ENCODE measurements at regions not wholly inside any gene's neighbourhood (a gene's known extent, or its start where the extent isn't known, plus 50 kb on each side); places are given as distances from the start of the nearest gene placed in this dataset.

DNA sequence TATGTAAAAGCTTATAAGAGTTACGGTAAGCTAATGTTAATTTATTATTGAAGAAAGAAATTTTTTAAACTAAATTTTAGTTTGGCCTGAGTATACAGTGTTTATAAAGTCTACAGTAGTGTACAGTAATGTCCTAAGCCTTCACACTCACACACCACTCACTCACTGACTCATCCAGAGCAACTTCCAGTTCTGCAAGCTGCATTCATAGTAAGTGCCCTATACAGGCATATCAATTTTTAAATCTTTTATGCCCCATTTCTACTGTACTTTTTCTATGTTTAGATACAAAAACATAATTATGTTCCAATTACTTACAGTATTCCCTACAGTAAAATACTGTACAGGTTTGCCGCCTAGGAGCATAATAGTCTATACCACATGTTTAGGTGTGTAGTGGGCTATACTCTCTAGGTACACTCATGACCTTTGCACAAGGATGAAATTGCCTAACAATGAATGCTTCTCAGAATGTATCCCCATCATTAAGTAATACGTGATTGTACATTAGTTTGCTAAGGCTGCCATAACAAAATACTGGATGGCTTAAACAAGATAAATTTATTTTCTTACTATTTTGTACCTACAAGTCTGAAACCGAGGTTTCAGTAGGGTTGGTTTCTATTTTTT is 333.8 kb upstream of the PCDH7 start:
- DNase-seq = no peak

GRCh38 chr4:30395902-30396301 is 324.3 kb upstream of the PCDH7 start:
- ATAC-seq = no peak
- intact Hi-C loops (cut with micrococcal nuclease) = no loop called here
- no peak for DNase-seq

More for the DNA sequence above, 333.8 kb upstream of the PCDH7 start:
- intact Hi-C loops (cut with micrococcal nuclease) = no loop called here
- ATAC-seq = no peak

GRCh38 chr4:30396772-30397475 is 323.2 kb upstream of the PCDH7 start:
- DNase-seq = no peak
- intact Hi-C loops (cut with micrococcal nuclease) = no loop called here
- ATAC-seq = no peak

- intact Hi-C loops (cut with micrococcal nuclease) = no loop called here
- ATAC-seq (no peak), DNase-seq (no peak)
Measured at GRCh38 chr4:30399476-30399875, 320.7 kb upstream of the PCDH7 start.

GRCh38 chr4:30402276-30402675 is 317.9 kb upstream of the PCDH7 start:
- no peak for DNase-seq
- no peak for ATAC-seq
- intact Hi-C loops (cut with micrococcal nuclease) = no loop called here

GRCh38 chr4:30413915-30414314 is 306.3 kb upstream of the PCDH7 start:
- no peak for ATAC-seq
- intact Hi-C loops (cut with micrococcal nuclease) = no loop called here
- DNase-seq = no peak

- DNase-seq (no peak), ATAC-seq (no peak)
- intact Hi-C loops (cut with micrococcal nuclease) = no loop called here
Measured at GRCh38 chr4:30416547-30416946, 303.6 kb upstream of the PCDH7 start.

GRCh38 chr4:30427932-30428331 is 292.2 kb upstream of the PCDH7 start:
- ATAC-seq (no peak), DNase-seq (no peak)
- intact Hi-C loops (cut with micrococcal nuclease) = no loop called here

- intact Hi-C loops (cut with micrococcal nuclease) = no loop called here
- DNase-seq (no peak), ATAC-seq (no peak)
Measured at GRCh38 chr4:30429813-30430761, 290.1 kb upstream of the PCDH7 start.

GRCh38 chr4:30434656-30435055 is 285.5 kb upstream of the PCDH7 start:
- intact Hi-C loops (cut with micrococcal nuclease) = no loop called here
- no peak for DNase-seq
- no peak for ATAC-seq

- no peak for DNase-seq
- intact Hi-C loops (cut with micrococcal nuclease) = no loop called here
- no peak for ATAC-seq
Measured at GRCh38 chr4:30436394-30436793, 283.8 kb upstream of the PCDH7 start.

DNA sequence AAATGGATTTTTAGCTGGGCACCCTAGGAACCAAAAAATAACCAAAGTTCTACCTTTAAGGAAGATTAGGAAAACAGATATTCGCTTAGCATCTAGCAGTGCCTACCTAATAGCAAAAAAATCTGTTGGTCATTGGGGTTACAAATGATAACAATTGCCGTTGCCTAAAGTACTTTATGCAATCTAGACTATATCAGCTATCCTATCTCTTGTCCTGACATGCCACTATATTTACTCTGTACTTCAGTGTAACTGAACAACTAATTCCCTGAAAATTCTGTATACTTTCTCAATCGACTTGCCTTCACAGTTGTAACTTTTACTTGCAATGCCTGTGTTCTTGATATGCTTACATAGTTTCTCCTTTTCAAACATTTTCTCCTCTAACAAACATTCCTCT is 282.9 kb upstream of the PCDH7 start:
- DNase-seq = no peak
- ATAC-seq = no peak
- intact Hi-C loops (cut with micrococcal nuclease) = no loop called here

DNA sequence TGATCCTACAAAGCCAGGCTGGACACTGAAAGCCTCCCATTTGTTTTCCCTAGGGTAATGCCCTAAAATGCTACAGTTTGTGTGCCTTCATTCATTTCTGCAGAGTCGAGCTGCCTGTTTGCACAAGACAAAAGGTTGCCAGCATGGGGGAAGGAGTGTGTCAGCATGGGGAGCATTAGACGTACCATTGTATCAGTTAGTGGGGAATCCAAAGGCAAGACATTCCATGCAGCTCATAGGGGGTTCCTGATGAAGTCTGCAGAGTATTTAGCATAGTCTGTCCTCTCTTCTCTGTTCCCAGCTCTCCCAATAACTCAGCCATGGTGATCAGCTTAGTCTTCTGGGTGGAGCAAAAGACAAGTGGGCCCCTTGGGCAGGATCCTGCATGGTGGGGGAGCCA is 276.9 kb upstream of the PCDH7 start:
- DNase-seq = no peak
- no peak for ATAC-seq
- intact Hi-C loops (cut with micrococcal nuclease) = no loop called here

DNA sequence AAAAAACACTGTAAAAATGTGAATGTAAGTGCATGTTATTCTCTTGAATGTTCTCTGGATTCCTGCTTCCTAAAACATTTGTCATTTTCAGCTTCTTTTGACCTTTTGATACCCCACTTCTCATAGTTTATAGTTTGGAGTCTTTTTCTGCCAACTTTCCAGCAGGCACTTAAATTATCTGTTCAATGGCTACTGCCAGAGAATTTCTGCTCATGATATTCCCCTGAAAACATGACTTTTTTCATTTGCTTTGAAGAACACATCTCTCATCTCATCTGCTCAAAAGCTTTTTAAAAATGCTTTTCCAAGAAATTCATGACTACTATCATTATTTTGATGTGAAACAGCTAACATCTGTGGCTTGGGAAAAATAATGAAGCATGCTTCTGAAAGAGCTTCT is 269.7 kb upstream of the PCDH7 start:
- DNase-seq = no peak
- ATAC-seq = no peak
- intact Hi-C loops (cut with micrococcal nuclease) = no loop called here

- DNase-seq (no peak), ATAC-seq (no peak)
- intact Hi-C loops (cut with micrococcal nuclease) = no loop called here
Measured at GRCh38 chr4:30454504-30454903, 265.7 kb upstream of the PCDH7 start.

DNA sequence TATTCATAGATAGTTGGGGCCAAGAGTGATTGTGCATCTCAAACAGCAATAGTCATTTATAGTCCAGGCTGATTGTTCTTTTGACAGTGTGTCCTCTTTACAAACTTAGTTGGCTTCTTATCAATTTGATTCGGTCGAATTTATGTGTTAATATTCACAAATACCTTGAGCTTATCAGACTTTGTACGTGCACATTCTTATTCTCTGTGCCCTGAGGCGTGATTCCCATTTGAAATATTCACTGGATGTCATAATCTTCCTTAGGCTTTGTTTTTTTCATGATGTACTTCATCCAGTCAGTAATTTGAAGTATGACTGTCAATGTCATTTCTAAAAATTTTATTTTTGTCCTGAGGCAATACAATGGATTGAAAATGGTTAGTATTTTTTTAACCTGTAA is 263.5 kb upstream of the PCDH7 start:
- intact Hi-C loops (cut with micrococcal nuclease) = no loop called here
- ATAC-seq (no peak), DNase-seq (no peak)

DNA sequence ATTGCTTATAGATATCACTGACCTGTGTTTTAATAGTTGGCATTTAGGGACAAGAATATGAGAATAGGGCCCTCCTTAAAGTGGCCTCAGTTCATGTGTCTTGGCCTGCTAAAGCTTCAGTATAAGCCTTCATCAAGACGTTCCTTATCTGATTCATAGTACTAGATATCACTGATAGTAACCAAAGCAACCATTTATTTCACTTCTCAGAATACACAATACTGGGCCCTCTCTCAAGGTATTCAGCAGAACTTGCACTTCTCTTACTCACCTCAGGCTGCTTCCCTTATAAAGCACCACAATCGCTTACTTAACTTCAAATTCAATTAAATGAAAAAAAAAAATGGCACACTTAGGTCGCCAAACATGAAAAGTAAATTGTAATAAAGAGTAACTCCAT is 259.4 kb upstream of the PCDH7 start:
- ATAC-seq = no peak
- no peak for DNase-seq
- intact Hi-C loops (cut with micrococcal nuclease) = no loop called here

- no peak for ATAC-seq
- intact Hi-C loops (cut with micrococcal nuclease) = no loop called here
- no peak for DNase-seq
Measured at GRCh38 chr4:30461218-30461617, 259.0 kb upstream of the PCDH7 start.

- intact Hi-C loops (cut with micrococcal nuclease) = no loop called here
- no peak for DNase-seq
- no peak for ATAC-seq
Measured at GRCh38 chr4:30462445-30463090, 257.6 kb upstream of the PCDH7 start.

DNA sequence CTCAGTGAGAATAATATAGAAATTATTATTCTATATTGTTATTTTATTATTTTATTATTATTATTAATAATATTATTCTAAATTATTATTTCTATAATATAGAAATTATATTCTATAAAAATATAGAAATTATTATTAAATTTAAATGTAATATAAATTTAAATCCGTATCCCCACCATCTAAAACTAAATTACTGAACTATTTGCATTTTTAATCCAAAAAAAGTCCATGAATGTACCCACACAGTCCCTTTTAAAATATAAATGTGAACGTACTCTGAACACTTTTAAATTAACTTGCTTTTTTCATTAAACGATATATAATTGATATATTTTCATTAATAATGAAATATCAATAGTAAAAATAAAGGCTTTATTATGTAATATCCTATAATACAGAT is 248.3 kb upstream of the PCDH7 start:
- ATAC-seq = no peak
- intact Hi-C loops (cut with micrococcal nuclease) = no loop called here
- no peak for DNase-seq
